Ectodermal cell (in vitro differentiated cells): ENCODE measurements at regions not wholly inside any gene's neighbourhood (a gene's known extent, or its start where the extent isn't known, plus 50 kb on each side); places are given as distances from the start of the nearest gene placed in this dataset.
"Not testable (repeated sequence)": the region's sequence is repeated elsewhere in the genome, so short reads cannot be mapped to it uniquely, and the experiment has no call there.

ENCODE experiments used
- H3K27ac ChIP-seq: 2 replicates; pipeline ENCODE4 v1.7.0; 2013; ENCODE audit warnings: mild to moderate bottlenecking, low read depth, low read length; ENCODE audit not compliant: insufficient read depth, poor library complexity, severe bottlenecking
- H3K27me3 ChIP-seq: 2 replicates; pipeline ENCODE4 v1.7.0; 2013; ENCODE audit warnings: mild to moderate bottlenecking, low read length; ENCODE audit not compliant: insufficient read depth, control insufficient read depth, poor library complexity, severe bottlenecking
- H3K36me3 ChIP-seq: one replicate; pipeline ENCODE4 v1.7.0; 2013; ENCODE audit warnings: low read length; ENCODE audit not compliant: control insufficient read depth, insufficient read depth
- H3K4me1 ChIP-seq: one replicate; pipeline ENCODE4 v1.7.0; 2013; ENCODE audit warnings: low read length; ENCODE audit not compliant: control insufficient read depth, insufficient read depth
- H3K4me3 ChIP-seq: 2 replicates; pipeline ENCODE4 v1.7.0; 2013; ENCODE audit warnings: low read depth, low read length, control low read depth; ENCODE audit not compliant: insufficient read depth
- H3K9me3 ChIP-seq: 2 replicates; pipeline ENCODE4 v1.7.0; 2013; ENCODE audit warnings: mild to moderate bottlenecking, low read length, moderate library complexity; ENCODE audit not compliant: control insufficient read depth
- WGBS, 2 experiments: methylation state at CpG; one replicate each; pipeline ENCODE4 v1.1.7; 2013; ENCODE audit warnings: missing lambda C conversion rate in 2 of 2; 5-methylcytosine and 5-hydroxymethylcytosine counted together

GRCh38 chr12:67107235-67107634 lies 161.9 kb upstream of the CAND1 start:
- Histone ChIP-seq H3K27ac (no peak overlapping the region), H3K4me3 (no peak overlapping the region), H3K27me3 (no peaks in the 10 kb centered on the region), H3K36me3 (no peaks in the 10 kb centered on the region), H3K9me3 (no peaks in the 10 kb centered on the region), H3K4me1 (no peaks in the 10 kb centered on the region)
- WGBS, 2 experiments: 90 to 96% methylated on average over 1 of the region's 1 CpG

GRCh38 chr12:67107751-67108269 lies 161.3 kb upstream of the CAND1 start:
- 87 to 95% methylated on average over 1 of the region's 1 CpG for WGBS, 2 experiments
- Histone ChIP-seq H3K36me3 (no peaks in the 10 kb centered on the region), H3K27ac (no peak overlapping the region), H3K4me3 (no peak overlapping the region), H3K9me3 (no peaks in the 10 kb centered on the region), H3K4me1 (no peaks in the 10 kb centered on the region), H3K27me3 (no peaks in the 10 kb centered on the region)

DNA sequence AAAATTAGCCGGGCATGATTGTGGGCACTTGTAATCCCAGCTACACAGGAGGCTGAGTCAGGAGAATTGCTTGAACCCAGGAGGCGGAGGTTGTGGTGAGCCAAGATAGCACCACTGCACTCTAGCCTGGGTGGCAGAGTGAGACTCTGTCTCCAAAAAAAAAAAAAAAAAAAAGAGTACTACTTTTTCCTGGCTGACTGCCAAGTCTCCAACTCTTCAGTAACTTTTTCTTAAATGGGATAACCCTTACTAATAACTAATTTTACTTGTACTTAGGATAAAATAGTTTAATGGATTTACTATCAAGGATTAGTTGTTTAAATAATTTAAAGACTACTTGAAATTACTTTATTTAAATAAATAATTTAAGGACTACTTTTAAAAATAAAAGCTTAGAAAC lies 158.8 kb upstream of the CAND1 start:
- H3K36me3 ChIP-seq, H3K9me3 ChIP-seq, H3K27ac ChIP-seq, H3K4me3 ChIP-seq, H3K4me1 ChIP-seq, H3K27me3 ChIP-seq: not testable (repeated sequence)
- 94 to 95% methylated on average over 2 of the region's 2 CpGs for WGBS, 2 experiments

GRCh38 chr12:67111182-67111581 lies 158.0 kb upstream of the CAND1 start:
- Histone ChIP-seq H3K27me3 (no peaks in the 10 kb centered on the region), H3K27ac (no peak overlapping the region), H3K36me3 (no peaks in the 10 kb centered on the region), H3K9me3 (no peaks in the 10 kb centered on the region), H3K4me1 (no peaks in the 10 kb centered on the region), H3K4me3 (no peak overlapping the region)
- 79 to 82% methylated on average over 4 of the region's 4 CpGs for WGBS, 2 experiments

DNA sequence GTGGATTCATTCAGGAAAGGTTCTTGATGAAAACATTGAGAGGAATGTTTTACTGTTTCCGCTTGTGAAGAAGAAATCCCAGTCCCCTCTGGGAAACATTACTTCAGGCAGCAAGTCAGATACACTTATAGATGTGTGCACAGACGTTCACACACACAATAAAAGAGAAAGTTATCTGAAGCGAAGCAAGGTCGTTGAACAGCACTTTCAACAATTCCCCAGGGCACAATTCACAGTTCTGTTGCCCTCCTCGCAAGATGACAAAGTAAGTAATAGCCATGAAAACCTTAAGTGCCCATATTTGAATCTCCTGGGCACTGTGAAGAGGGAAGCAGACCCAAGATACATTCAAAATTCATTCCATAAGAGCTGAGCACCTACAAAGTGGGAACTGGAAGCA lies 156.6 kb upstream of the CAND1 start:
- Histone ChIP-seq H3K4me3 (no peak overlapping the region), H3K9me3 (no peaks in the 10 kb centered on the region), H3K27me3 (no peaks in the 10 kb centered on the region), H3K27ac (no peak overlapping the region), H3K36me3 (no peaks in the 10 kb centered on the region), H3K4me1 (no peaks in the 10 kb centered on the region)
- WGBS, 2 experiments: 95 to 97% methylated on average over 5 of the region's 5 CpGs

- WGBS, 2 experiments: no CpG with 5 or more reads among the region's 1 CpG
- no peaks in the 10 kb centered on the region for H3K36me3 ChIP-seq
These were observed 153.0 kb upstream of the CAND1 start for GRCh38 chr12:67116134-67116533.

GRCh38 chr12:67122584-67122983 lies 146.6 kb upstream of the CAND1 start:
- Histone ChIP-seq H3K27me3 (no peaks in the 10 kb centered on the region), H3K9me3 (no peaks in the 10 kb centered on the region), H3K27ac (no peak overlapping the region), H3K36me3 (no peaks in the 10 kb centered on the region), H3K4me3 (no peak overlapping the region), H3K4me1 (no peaks in the 10 kb centered on the region)

More at GRCh38 chr12:67116134-67116533, 153.0 kb upstream of the CAND1 start:
- Histone ChIP-seq H3K9me3 (no peaks in the 10 kb centered on the region), H3K4me1 (no peaks in the 10 kb centered on the region), H3K4me3 (no peak overlapping the region), H3K27ac (no peak overlapping the region), H3K27me3 (no peaks in the 10 kb centered on the region)

DNA sequence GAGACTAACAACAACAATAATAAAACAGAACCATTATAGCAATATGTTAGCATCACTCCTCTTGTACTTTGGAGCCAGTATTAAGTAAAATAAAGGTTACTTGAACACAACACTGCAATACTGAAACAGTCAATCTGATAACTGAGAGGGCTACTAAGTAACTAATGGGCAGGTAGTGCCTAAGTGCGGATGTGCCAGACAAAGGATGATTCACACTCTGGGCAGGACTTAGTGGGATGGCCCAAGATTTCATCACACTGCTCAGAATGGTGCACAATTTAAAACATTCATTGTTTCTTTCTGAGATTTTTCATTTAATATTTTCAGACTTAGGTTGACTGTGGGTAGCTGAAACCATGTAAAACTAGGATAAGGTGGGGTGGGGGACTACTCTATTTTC lies 131.9 kb upstream of the CAND1 start:
- Histone ChIP-seq H3K9me3 (no peaks in the 10 kb centered on the region), H3K27me3 (no peaks in the 10 kb centered on the region), H3K4me1 (no peaks in the 10 kb centered on the region), H3K4me3 (no peak overlapping the region), H3K36me3 (no peaks in the 10 kb centered on the region), H3K27ac (no peak overlapping the region)
- 95 to 97% methylated on average over 1 of the region's 1 CpG for WGBS, 2 experiments

GRCh38 chr12:67141296-67142018 lies 127.7 kb upstream of the CAND1 start:
- no peaks in the 10 kb centered on the region for H3K27me3 ChIP-seq
- no peak overlapping the region for H3K27ac ChIP-seq
- no peaks in the 10 kb centered on the region for H3K4me1 ChIP-seq
- H3K9me3 ChIP-seq: no peaks in the 10 kb centered on the region
- no peaks in the 10 kb centered on the region for H3K36me3 ChIP-seq
- WGBS, 2 experiments: 58 to 65% methylated on average over 1 of the region's 1 CpG
- H3K4me3 ChIP-seq: no peak overlapping the region

GRCh38 chr12:67145692-67146091 lies 123.5 kb upstream of the CAND1 start:
- Histone ChIP-seq H3K4me1 (no peaks in the 10 kb centered on the region), H3K36me3 (no peaks in the 10 kb centered on the region), H3K4me3 (no peak overlapping the region), H3K27me3 (no peaks in the 10 kb centered on the region), H3K9me3 (no peaks in the 10 kb centered on the region), H3K27ac (no peak overlapping the region)
- WGBS, 2 experiments: 62 to 84% methylated on average over 2 of the region's 4 CpGs
